GM20000 (cell line): ENCODE measurements at regions not wholly inside any gene's neighbourhood (a gene's known extent, or its start where the extent isn't known, plus 50 kb on each side); places are given as distances from the start of the nearest gene placed in this dataset.

Experiments used
- DNase-seq: peaks from one replicate; pipeline ENCODE4 v3.0.0; 2012; ENCODE audit warnings: low spot score
- CTCF ChIP-seq: IDR thresholded peaks from 2 replicates; pipeline ENCODE4 v1.5.1; 2012; ENCODE audit warnings: mild to moderate bottlenecking, control low read depth; ENCODE audit errors: extremely low read depth, missing control alignments

- no peak for DNase-seq
These were observed 724.0 kb upstream of the TMEM132C start for GRCh38 chr12:127542931-127543330.

GRCh38 chr12:127546721-127547505, 720.1 kb upstream of the TMEM132C start:
- no peak for TF ChIP-seq CTCF
- DNase-seq, result no peak

More at GRCh38 chr12:127542931-127543330, 724.0 kb upstream of the TMEM132C start:
- TF ChIP-seq CTCF, result no peak

GRCh38 chr12:127548123-127548553, 718.8 kb upstream of the TMEM132C start:
- TF ChIP-seq CTCF, result no peak
- DNase-seq, result no peak

- TF ChIP-seq CTCF, result no peak
- DNase-seq, result no peak
These were observed 716.7 kb upstream of the TMEM132C start for GRCh38 chr12:127550271-127550670.

GRCh38 chr12:127552838-127553237, 714.1 kb upstream of the TMEM132C start:
- no peak for DNase-seq
- no peak for TF ChIP-seq CTCF

GRCh38 chr12:127555071-127555470, 711.9 kb upstream of the TMEM132C start:
- DNase-seq, result no peak
- no peak for TF ChIP-seq CTCF

- no peak for DNase-seq
- TF ChIP-seq CTCF, result no peak
These were observed 710.6 kb upstream of the TMEM132C start for GRCh38 chr12:127556231-127556886.
